ENCODE measurements at regions not wholly inside any gene's neighbourhood (a gene's known extent, or its start where the extent isn't known, plus 50 kb on each side); places are given as distances from the start of the nearest gene placed in this dataset.

- H3K79me2 ChIP-seq (ENCODE audit: insufficient read depth, low read length) = no peaks in the 10 kb centered on the region
- ChIA-PET POLR2A (no interaction called here), RAD21 (ENCODE audit: low non-redundant PET in 1 of 2, low total read pairs in 2 of 2, uncharacterized antibody in 2 of 2, unreplicated experiment in 2 of 2) (no interaction called here), CTCF (no interaction called here)
- H3K9me3 ChIP-seq (ENCODE audit: control insufficient read depth in 1 of 2, insufficient read depth in 1 of 2, low read depth in 1 of 2, low read length in 2 of 2) = peaks cover 0 to 4% of the 10 kb centered on the region in 2 experiments; a peak in 1 of 4 replicates
- H3K36me3 ChIP-seq (ENCODE audit: control insufficient read depth in 1 of 2, insufficient read depth in 2 of 2, low read length in 2 of 2) = no peaks in the 10 kb centered on the region
- no peaks in the 10 kb centered on the region for H3K27me3 ChIP-seq (ENCODE audit: insufficient read depth, low read length)
- no peak overlapping the region for H3K9ac ChIP-seq (ENCODE audit: low read length)
- DNase-seq (ENCODE audit: low read depth, low spot score) (no peak), ATAC-seq (no peak)
- BruUV-seq (replicated peaks) = no TSS peak
- intact Hi-C loops (cut with micrococcal nuclease) = no loop called here
- no peak overlapping the region for H3K4me3 ChIP-seq (replicated peaks in 1 of 2; ENCODE audit: low read depth in 1 of 2, low read length in 2 of 2)
- no peak overlapping the region for H2AFZ ChIP-seq (ENCODE audit: low read depth, low read length, poor library complexity, severe bottlenecking)
- no peaks in the 10 kb centered on the region for H4K20me1 ChIP-seq (ENCODE audit: insufficient read depth)
- H3K4me1 ChIP-seq (ENCODE audit: control insufficient read depth in 1 of 2, insufficient read depth in 2 of 2, low read length in 2 of 2) = no peaks in the 10 kb centered on the region
- no peak overlapping the region for H3K4me2 ChIP-seq (ENCODE audit: low read length)
- no peak for TF ChIP-seq MAX (IDR thresholded peaks at IDR 0.05)
- TF ChIP-seq ZFX (IDR thresholded peaks at IDR 0.05) = no peak
- no peak for TF ChIP-seq REST (IDR thresholded peaks at IDR 0.05; ENCODE audit: low read depth)
- no peak for TF ChIP-seq ELF1 (IDR thresholded peaks at IDR 0.05; ENCODE audit: borderline replicate concordance, low read depth)
- TF ChIP-seq CTCF (IDR thresholded peaks at IDR 0.05 in 2 of 3, conservative IDR thresholded peaks at IDR 0.05 in 1 of 3; ENCODE audit: borderline replicate concordance in 1 of 3, insufficient read depth in 1 of 3, low read depth in 2 of 3, low read length in 2 of 3) = no peak
- TF ChIP-seq CBX3 (IDR thresholded peaks at IDR 0.05; ENCODE audit: low read depth) = no peak
- TF ChIP-seq FOSL1 (IDR thresholded peaks at IDR 0.05; ENCODE audit: low read depth) = no peak
- H3K27ac ChIP-seq (ENCODE audit: low read depth, low read length) = no peak overlapping the region
- H3K9me2 ChIP-seq (ENCODE audit: insufficient read depth) = no peaks in the 10 kb centered on the region
These were observed 467.3 kb downstream of the PMP22 start for GRCh38 chr17:14797801-14798200.
